GM19395 (cell line): ENCODE measurements at regions not wholly inside any gene's neighbourhood (a gene's known extent, or its start where the extent isn't known, plus 50 kb on each side); places are given as distances from the start of the nearest gene placed in this dataset.

Experiments used
- ATAC-seq: cut with Tn5 transposase; IDR thresholded peaks from one replicate; pipeline ENCODE4 v1.9.1; 2021; ENCODE audit warnings: mild to moderate bottlenecking, moderate library complexity; ENCODE audit not compliant: unreplicated experiment

DNA sequence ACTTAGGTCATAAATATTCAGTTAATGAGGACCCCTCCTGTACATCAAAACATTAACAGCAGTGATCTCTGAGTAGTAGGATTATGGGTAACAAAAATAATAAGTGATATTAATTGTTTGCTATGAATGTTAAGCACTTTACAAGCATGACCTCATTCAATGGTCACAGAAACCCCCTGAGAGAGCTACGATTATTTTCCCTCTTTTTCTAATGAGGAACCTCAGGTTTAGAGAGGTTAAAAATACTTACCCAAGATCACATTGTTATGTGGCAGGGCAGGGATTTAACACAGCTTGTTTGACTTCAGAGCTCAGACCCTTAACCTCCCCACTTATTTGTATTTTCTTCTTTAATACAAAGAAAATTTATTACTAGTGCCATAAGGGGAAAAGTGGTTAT, 228.2 kb downstream of the TBL1XR1 start:
- ATAC-seq: no peak

DNA sequence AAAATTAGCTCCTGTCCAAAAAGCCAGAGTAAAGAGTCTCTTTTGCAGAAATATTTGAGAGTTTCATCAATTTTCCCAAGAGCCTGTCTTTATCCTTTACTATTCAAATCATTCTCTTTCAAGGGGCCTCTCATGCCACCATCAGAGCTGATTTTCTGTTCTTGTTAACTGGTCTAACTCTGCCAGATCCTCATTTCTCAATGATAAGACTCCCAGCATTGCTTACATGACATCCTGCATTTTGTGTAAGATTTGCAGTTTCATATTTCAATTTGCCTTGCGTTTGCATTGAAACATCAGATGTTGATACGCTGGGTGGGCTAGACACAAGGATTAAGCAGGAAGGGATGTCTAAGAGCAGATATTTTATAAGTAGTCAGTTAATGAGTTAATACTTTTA, 228.7 kb downstream of the TBL1XR1 start:
- no peak for ATAC-seq

DNA sequence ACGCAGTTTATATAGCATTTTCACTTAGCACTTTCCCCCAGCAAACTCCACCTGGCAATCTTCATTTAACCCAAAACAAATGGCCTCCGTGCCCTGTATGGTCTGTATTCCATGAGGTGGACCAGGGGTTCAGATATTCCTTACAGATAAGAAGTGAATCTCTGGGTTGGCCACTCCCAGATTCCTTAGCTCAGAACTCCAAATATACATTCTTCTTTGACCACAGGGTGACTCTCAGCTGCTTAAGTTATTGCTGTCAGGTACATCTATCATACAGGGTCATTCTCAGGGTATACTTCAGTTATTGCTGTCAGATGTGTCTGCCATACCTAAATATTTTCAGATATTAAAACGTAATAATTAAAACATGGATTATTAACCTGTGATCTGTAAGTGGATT, 229.8 kb downstream of the TBL1XR1 start:
- no peak for ATAC-seq

DNA sequence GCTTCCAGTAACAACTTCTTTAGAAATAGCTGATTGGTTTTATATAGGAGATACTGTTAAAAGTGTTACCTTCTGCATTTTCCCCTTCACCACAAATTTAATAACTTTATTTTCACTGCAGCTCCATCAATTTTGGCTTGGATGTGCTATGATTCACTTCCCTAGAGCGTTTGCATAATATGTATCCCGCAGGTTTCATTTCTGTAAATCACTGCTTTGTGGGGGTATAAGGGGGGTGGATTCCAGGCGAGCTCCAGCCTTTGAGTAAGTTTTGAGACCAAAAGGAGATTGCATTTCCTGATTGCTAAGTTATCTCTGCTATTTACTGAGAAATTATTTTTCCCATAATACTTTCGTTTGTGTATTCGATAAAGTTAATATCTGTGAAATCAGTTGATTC, 232.6 kb downstream of the TBL1XR1 start:
- no peak for ATAC-seq

DNA sequence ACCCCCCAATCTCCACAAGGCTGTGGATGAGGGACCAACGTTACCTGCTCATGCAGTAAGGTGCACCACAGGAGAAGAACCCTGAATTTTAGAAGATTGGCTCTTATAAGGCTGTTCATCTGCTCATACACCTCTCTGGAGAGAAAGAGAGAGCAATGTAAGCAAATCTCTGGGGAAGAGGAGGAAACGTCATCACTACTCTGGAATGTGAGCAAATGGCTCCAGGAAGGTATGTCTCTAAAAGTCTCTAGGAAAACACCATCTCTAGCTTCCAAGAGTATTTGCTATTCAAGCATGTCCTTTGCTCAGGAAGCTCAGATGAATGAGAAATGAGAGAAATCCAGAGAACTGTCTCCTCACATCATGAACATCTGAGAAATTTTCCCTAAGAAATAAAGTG, 235.4 kb downstream of the TBL1XR1 start:
- ATAC-seq: no peak

DNA sequence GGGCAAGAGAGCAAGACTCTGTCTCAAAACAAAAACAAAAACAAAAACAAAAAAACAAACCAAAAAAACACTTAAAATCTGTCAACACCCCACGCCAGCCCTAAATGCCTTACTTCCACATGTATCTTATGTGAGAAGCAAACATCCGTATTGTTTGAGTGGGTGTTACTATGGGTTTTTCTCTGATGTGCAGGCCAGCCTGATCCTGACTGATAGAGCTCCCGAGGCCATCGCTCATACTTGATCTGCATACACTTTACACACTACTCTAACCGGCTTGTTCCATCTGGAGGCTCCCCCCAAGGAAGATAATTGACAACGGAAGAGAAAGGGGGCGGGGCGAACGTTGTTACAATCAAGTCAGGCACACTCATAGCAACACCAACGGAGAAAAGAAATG, 237.4 kb downstream of the TBL1XR1 start:
- ATAC-seq: no peak

DNA sequence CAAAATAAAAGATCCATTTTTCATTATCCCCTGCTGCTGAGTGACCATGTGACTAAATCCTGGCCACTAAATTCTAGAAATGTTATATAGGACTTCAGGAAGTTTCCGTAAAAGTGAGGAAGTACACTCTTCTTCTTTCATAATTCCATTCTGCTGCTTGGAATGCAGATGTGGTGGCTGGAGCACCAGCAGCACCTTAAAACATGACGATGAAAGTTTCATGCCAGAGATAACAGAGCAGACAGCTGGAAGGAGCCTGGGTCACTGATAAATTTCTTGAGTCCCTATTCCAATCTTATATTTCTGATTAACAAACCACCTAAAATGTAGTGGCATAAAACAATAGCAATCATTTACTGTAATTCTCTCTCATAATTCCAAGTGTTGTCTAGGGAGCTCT, 238.7 kb downstream of the TBL1XR1 start:
- no peak for ATAC-seq

DNA sequence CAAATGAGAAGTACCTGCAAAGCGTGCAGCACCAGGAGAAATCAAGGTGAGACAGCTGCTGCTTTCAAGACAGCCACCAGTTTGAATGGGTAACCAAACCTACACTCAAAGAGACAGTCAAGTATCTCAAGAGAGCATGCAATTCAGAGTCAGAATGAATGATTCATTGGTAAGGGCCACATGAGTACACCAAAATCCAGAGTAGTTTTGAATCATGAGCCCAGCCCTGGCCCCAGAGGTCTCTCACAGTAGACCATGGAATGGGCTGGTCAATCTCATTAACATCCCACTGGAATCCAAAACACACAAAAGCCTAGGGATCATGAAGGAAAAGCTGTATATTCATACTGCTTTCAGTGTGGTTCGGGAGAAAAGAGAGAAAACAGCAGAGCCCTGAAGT, 242.8 kb downstream of the TBL1XR1 start:
- ATAC-seq: no peak

DNA sequence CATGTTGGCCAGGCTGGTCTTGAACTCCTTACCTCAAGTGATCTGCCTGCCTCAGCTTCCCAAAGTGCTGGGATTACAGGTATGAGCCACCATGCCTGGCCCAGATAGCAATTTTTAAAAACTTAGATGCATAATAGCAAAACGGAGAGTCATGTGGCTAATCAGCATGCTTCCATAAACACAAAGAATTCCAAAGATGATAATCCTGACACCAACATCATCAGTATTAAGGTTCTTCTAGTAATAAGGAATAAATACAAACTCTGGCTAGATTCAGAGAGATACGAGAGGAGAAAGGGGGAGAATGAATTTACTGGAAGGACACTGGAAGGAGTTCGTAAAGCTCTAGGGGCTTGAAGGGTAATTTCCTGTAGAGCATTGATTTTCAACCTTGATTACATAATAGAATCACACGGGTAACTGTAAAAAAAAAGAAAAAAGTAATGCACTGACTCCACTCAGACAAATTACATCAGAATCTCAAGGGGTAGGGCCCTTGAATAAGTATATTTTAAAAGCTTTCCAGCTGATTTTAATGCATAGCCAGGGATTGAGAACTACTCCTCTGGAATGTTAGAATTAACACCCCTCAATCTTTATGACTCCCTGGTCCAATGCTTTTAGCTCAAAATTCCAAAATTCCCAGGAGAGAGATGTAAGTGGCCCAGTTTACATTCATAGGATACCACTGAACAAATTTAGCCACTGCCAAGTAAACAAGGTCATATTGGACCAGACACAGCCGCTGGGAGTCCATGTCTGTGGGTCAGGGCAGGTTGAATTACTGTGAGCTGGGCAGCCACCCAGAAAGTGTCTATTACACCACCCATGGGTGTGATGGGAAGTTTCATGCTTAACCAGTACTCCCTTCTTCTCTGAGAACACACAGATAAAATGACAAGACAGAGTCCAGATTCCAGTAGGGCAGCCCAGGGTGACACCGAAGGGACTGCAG, 243.9 kb downstream of the TBL1XR1 start:
- ATAC-seq: no peak

DNA sequence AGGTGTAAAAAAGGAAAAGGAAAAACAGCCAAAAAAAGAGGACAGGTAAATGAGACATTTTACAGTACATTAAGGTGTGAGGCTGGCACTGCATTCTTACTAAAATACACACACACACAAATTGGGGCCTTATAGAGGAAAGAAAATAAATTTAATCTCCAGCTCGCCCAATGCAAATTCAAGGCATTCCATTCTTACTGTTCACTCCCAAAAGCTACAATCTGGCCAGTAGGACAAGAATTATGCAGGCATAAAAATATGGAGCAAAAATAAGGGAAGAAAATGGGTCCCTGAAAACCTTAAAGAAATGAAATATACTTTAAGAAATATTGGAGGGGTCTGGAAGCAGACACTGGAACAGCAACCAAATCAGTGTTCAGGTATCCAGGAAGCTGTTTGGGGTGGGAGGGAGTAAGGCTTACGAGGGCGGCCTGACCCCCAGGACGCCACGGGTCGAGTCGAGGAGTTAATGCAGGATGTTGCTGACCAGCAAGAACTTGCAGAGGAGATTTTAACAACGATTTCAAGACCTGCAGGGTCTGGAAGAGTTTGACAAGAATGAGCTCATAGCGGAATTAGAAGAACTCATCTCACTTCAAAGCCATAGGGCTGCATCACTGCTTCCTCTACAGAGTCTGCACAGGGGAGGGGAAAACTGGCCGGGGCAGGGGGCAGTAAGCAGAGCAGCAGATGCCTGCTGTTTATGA, 245.5 kb downstream of the TBL1XR1 start:
- no peak for ATAC-seq

DNA sequence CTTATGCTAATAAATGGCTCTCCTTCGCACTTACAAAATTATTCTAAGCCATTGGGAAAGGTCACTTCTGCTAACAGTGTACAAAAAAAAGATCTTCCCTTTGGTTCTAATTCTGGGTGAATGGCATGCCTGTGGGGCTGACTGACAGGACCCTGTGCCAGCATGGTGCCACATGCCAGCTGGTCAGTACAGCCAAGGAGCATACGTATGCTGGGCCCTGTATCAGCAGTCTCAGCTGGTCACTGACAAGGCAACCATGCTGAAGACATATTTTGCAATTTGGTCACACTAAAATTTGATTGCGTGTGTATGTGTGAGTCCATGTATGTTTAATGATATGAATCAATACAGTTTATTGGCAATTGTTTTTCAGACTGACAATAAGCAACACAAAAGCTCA, 246.1 kb downstream of the TBL1XR1 start:
- no peak for ATAC-seq

DNA sequence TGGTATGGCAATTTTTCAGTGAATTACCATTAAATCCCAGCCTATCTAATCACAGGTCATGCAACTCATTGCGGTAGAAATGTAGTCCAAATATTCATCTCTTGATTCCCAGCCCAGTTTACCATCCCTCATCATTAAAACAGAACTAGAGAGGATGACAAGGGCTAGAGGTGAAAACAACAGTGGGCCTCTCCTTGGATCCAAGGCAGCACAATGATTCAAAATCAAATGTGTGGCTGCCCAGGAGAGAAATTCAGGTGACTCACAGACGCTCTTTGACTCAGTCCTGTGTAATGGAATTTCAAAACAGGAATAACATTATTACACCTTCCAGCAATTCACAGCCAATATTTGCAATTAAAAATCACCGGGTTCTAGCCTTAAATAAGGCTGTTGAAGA, 246.5 kb downstream of the TBL1XR1 start:
- ATAC-seq: no peak

DNA sequence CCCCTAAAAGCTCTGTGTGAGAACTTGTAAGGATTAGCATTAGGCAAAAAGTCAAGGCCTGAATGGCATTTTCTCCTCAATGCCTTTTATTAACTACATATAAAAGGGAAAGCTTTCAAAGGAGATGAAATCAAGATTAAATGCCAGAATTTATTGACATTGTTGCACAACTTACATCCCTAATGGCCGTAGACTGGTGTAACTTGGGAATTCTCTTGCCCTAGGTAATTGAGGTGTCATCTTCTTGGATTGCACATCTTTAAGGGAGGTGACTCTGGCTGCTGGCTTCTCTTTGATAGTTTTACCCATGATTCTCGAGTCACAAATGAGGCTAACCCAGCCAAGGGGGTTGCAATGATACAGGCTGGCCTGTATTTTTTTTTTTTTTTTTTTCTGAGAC, 249.1 kb downstream of the TBL1XR1 start:
- ATAC-seq: no peak

DNA sequence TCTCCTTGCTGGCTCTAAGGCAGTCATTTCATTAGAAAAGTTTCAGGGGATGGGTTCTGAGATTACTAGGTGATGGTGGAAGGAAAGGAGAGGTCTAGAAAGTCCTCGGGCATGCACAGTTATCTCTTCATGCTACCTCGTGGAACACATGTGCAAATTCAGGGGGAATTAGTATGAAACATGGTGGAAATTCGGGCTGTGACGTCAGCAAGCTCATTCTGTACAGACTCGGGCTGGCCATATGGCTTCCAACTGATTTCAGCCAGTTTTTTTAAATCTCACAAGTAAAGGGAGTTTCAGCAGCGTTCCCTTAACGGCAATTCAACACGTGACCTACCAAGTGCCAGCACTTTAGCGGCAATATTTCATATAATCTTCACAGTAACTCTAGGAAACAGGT, 251.1 kb downstream of the TBL1XR1 start:
- ATAC-seq: no peak

DNA sequence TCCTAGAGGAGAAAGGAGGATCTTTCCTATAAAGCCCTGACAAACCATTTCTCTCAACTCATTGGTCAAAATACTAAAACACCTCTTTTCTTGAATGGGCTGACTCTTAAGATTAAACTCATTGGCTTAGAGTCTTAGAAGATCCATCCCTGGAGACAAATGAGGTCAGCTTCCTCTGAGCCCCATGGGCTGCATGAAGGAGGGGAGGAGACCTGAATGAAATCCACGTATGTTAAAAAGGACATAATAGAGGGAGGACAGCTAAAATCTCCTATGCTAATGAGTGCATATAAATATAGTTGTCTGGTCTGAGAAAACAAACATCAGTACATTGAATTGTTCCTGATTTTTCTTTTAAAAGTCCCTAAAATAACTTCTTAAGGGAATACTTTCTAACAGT, 255.0 kb downstream of the TBL1XR1 start:
- no peak for ATAC-seq

DNA sequence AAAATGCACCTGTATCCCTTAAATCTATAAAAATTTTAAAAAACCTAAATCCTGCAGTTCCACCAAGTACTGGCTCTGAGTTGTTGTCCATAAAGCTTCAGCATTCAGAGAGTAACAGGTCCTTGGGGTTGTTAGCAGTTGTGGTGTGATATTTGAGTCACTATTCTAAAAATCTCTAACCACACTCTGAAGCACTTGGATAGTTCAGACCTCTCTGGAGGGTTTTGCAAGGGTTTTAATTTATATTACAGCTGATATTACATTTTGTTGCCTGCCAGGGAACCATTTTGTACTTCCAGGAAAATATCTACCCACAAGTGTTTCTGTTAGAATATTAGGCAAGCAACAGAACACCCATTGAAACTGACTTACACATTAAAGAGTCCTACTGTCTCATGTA, 255.6 kb downstream of the TBL1XR1 start:
- no peak for ATAC-seq

DNA sequence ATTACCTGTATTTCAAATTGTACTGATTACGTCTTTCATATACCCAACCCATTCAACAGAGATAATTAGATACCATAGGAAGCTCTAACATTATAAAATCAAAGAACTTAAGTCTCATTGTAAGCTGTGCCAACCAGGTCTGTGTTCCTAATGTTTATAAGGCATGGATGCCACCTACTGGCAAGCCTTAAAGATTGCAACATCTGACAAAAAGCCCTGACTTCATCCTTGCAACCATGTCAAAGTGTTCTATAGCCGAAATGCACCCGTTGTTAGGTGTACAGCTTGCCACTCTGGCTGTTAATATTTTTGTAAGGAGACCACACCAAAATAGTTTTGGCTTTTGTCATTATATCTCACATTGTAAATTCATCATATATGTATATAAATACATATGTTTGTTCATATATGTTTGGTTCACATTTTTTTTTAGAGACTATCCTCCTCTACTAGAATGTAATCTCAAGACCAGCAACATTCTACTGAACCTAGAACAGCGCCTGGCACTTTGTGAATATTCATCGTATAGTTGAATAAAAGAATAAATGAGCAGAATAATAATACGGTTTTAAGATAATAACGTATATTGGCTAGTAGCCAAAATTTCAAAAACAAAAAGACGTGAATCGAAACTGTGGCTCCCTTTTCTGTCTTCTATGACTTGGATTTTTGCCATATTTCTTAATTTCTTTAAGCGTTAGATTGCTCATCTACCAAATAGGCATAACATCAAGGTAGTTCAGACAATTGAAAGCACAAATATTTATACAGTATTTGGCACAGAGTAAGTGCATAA, 258.1 kb downstream of the TBL1XR1 start:
- ATAC-seq: peak; percentile 99

DNA sequence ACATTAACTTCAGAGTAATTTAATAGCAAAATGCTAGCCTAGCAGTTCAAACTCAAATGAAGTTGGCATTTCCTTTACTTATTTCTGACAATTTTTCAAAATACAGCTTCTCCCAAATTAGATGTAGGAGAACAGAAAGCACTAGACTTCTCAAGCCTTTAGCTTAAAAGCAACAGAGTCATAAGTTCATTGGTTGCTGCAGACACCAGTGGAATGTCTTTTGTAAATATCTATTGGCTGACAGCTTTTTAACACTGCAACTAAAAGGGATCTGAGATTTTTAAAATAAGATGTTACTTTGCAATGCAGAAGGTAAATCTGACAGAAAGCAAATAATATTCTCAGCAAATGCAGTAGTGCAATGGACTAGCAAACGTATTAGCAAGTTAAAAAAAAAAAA, 259.3 kb downstream of the TBL1XR1 start:
- ATAC-seq: no peak

DNA sequence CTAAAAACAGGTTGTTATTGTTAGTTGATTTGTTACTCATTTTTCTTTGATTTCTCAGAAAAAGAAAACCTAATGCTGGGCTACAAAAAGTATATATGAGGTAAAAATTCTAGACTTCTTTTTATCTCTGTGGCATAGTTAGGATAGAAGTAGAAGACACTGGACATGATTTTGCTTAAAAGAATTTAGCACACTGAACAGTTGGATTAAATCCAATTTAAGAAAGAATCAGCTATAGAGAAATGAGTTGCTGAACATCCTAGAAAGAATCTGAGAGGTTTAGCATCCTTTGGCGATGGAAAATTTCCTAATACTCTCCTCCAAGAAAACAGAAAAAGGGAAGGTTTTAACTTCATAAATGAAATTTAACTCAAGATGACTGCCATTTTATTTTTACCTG, 259.7 kb downstream of the TBL1XR1 start:
- no peak for ATAC-seq

DNA sequence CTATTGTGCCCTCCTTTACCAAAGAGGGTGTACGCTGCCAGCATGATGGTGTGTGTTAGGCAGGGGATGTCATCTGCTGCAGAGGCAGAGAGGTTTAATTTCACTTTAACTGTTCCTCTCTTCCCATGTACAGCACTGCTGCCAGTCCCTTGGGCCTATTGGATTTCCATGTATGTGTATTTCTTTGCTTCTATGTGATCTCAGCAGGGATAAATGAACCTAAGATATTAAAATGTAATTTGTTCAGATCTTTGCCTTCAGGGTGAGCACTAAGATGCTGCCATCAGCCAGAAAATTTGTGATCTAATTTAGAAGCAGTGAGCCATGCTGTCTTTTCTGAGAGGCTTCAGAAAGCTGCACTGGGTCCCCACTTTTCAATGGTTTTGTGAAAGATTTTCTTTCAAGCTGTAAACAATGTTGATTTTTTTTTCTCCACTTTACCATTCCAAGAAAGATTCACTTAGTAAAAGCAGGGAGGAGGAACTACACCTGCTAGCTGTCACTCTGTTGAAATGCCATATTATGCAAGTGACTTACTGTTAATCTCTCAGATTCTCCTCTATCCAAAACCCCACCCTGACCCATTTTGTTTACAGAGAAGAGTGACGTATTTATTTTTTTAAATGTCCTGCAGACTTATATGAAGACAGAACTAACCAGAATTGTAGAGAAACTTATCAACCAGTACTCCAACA, 261.9 kb downstream of the TBL1XR1 start:
- ATAC-seq: no peak

DNA sequence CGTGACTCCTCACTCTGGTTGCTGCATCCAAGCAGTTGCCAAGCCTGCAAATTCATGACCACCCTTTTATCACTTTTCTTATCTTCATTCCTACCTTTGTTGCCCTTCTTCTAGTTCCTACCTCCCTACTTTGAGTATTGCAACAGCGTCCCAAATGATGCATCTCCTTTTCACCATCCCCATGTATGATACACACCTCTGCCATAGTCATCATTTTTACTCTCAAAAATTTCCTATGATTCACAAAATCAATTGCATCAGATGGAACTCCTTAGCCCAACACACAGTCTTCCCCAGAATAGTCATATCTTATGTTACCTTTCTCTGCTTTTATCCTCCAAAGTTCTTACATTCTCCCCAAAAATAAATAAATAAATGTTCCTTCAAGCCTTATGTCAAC, 262.6 kb downstream of the TBL1XR1 start:
- no peak for ATAC-seq
